GM12865 (cell line): ENCODE measurements at regions not wholly inside any gene's neighbourhood (a gene's known extent, or its start where the extent isn't known, plus 50 kb on each side); places are given as distances from the start of the nearest gene placed in this dataset.

ENCODE experiments used
- DNase-seq: peaks from one replicate; pipeline ENCODE4 v3.0.0; 2010; ENCODE audit warnings: low read depth
- H3K4me3 ChIP-seq: 2 replicates; pipeline ENCODE4 v1.5.1; 2011; ENCODE audit warnings: mild to moderate bottlenecking, low read depth, low read length, control low read depth
- TF ChIP-seq, protein P1 (sequence below): IDR thresholded peaks from 2 replicates; pipeline ENCODE4 v1.5.1; 2011; ENCODE audit warnings: low read length, control low read depth, low read depth, inconsistent platforms; ENCODE audit not compliant: insufficient read depth; ENCODE audit errors: missing control alignments

DNA sequence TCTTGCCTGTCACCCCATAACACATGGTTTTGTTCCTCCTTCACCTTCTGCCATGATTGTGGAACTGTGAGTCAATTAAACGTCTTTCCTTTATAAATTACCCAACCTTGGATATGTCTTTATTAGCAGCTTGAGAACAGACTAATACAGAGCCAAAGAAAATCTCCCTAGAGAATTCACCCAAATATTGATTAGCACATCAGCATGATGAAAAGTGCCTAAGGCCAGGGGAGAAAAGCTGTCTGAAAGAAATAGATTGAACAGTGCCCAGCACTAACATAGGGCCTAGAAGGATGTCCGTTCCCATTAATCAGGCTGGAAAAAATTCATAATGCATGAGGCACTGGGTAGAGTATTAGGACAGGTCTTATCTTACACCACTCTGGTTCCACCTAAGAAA, 111.9 kb upstream of the CALN1 start:
- no peak for DNase-seq
- H3K4me3 ChIP-seq = no peak overlapping the region
- TF ChIP-seq, protein P1, sequence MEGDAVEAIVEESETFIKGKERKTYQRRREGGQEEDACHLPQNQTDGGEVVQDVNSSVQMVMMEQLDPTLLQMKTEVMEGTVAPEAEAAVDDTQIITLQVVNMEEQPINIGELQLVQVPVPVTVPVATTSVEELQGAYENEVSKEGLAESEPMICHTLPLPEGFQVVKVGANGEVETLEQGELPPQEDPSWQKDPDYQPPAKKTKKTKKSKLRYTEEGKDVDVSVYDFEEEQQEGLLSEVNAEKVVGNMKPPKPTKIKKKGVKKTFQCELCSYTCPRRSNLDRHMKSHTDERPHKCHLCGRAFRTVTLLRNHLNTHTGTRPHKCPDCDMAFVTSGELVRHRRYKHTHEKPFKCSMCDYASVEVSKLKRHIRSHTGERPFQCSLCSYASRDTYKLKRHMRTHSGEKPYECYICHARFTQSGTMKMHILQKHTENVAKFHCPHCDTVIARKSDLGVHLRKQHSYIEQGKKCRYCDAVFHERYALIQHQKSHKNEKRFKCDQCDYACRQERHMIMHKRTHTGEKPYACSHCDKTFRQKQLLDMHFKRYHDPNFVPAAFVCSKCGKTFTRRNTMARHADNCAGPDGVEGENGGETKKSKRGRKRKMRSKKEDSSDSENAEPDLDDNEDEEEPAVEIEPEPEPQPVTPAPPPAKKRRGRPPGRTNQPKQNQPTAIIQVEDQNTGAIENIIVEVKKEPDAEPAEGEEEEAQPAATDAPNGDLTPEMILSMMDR = no peak

DNA sequence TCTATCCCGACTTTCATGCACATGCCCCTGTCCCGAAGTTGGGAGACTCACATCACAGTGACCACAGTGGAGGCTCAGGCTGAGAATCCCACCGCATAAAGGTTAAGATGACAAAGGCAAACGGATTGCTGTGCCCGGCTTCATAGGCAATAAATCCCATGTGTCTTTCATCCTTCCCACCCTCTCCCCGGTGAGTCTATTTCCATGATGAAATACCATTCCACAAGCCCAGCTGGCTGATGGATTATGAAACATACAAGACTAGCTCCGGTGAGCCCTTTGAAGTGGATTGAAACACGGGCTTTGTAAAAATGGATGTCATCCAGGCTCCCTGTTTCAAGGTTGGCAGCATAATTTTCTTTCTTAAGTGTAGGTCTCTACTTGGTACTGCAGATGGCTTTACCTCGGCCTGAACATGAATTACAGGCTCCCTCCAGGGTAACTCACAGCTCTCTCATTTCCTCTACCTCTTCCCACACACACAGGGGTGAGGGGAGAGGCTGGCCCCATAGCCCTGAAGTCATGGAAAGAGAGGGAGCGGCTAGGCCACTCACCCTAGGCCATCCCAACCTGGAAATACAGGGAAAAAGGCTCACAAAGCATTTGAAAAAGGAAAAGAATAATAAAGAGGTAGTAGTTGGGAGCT, 92.0 kb upstream of the CALN1 start:
- no peak for DNase-seq

DNA sequence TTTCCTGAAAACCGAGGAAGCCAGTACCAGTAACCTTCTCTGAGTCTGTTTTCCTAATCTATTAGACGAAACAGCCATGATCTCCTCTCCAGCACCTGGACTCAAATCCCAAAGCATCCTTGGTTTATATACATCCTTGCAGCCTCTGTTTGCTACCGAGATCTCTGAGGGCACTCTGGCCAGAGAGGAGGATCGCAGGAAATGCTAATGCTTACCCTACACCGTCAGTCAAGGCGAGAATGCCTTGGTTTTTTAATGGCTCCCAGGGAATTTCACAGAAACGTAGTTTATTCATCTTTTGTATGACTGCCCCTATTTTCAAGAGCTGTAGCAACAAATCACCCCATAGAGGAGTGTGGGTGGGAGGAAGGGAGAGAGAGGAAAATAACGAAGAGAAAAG, 91.5 kb upstream of the CALN1 start:
- H3K4me3 ChIP-seq = no peak overlapping the region
- no peak for DNase-seq
- TF ChIP-seq, protein P1 = no peak

More for the DNA sequence above, 92.0 kb upstream of the CALN1 start:
- no peak overlapping the region for H3K4me3 ChIP-seq
- TF ChIP-seq, protein P1 = no peak

DNA sequence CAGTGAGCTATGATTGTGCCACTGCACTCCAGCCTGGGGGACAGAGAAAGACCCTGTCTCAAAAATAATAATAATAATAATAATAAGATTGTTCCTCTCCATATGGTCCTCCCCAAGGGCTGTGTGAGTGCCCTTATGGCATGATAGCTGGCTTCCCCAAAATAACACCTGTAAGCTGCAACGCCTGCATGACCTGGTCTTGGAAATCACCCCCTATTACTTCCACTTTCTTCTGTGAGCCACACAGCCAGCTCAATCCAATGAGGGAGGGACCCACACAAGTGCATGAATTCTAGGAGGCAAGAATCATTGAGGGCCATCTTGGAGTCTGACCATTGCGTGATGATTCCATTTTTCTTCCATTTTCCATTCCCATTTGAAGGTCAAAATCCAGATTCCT, 82.7 kb upstream of the CALN1 start:
- peak; percentile 53 for DNase-seq
- H3K4me3 ChIP-seq = no peak overlapping the region
- TF ChIP-seq, protein P1 = no peak

DNA sequence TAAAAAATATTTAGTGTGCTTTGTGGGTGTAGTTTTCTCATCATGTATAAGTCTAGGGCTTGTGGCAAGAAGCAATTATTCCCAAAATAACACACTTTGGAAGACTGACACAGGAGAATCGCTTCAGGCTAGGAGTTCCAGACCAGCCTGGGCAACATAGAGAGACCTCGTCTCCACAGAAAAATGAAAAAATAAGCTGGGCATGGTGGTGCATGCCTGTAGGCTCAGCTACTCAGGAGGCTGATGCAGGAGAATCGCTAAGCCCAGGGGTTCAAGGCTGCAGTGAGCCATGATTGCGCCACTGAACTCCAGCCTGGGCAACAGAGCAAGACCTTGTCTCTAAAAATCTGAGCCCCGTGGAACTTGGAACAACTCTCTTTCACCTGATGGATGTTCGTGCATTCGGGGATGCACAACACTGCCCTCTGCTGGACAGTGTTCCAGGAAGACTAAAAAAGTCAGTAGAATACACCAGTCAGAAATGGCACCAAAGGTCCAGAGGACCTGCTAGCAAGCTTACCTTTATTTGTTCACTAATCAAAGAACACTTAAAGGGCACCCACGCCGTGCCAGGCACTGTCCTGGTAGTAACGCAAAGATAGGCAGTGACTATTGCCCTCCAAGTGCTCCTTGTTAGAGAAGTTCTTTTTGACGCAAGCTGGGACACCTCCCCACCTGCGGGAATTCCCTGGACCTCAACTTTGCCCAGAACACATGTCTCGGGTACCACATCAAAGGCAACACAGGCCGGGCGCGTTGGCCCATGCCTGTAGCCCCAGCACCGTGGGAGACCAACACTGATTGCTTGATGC, 81.9 kb upstream of the CALN1 start:
- H3K4me3 ChIP-seq = no peak overlapping the region
- TF ChIP-seq, protein P1 = peak; percentile 71
- DNase-seq = peak; percentile 88

DNA sequence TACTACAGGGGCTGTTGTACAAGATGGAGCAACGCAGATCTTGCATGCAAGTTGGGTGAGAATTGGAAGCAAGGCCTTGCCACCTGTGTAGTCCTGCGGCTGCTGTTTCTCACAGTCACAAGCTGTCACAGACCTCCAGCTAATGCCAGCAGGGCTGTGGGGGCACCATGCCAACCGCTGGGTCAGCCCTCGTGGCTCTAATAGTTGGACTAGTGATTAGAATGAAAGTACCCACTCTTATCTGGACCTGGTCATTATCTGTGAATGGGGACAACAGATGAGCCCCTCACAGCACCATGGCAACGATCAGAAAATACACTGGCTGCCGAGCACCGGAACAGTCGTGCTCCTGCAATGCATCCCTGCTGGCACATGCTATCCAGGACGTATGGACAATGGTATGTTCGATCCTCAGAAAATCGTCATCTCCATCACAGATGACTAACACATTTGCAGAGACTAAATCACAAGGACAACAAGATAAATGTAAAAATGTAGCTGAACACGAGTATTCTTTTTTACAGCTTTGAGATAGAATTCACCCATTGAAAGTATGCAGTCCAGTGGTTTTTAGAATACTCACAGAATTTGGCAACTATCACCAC, 80.4 kb upstream of the CALN1 start:
- no peak for DNase-seq
- TF ChIP-seq, protein P1 = no peak
- no peak overlapping the region for H3K4me3 ChIP-seq
